HG03159 (cell line): ENCODE measurements at regions not wholly inside any gene's neighbourhood (a gene's known extent, or its start where the extent isn't known, plus 50 kb on each side); places are given as distances from the start of the nearest gene placed in this dataset.

Experiments used
- ATAC-seq: cut with Tn5 transposase; IDR thresholded peaks from one replicate; pipeline ENCODE4 v1.9.1; 2021; ENCODE audit warnings: mild to moderate bottlenecking, moderate library complexity; ENCODE audit not compliant: unreplicated experiment

DNA sequence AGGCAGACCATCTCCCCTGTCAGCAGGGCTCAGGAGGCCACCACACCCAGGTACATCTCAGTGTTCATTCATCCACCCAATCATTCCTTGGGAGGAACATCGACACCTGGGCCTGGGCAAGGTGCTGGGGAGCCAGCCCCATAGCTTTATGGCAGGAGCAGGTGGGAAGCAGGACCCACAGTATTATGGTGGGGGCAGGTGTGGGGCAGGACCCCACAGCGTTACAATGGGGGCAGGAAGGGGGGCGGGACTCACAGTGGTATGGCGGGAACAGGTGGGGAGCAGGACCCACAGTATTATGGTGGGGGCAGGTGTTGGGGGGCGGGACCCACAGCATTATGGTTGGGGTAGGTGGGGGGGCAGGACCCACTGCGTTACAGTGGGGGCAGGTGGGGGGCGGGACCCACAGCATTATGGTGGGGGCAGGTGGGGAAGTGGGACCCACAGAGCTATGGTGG is 128.9 kb upstream of the HS6ST1 start:
- ATAC-seq, result no peak

DNA sequence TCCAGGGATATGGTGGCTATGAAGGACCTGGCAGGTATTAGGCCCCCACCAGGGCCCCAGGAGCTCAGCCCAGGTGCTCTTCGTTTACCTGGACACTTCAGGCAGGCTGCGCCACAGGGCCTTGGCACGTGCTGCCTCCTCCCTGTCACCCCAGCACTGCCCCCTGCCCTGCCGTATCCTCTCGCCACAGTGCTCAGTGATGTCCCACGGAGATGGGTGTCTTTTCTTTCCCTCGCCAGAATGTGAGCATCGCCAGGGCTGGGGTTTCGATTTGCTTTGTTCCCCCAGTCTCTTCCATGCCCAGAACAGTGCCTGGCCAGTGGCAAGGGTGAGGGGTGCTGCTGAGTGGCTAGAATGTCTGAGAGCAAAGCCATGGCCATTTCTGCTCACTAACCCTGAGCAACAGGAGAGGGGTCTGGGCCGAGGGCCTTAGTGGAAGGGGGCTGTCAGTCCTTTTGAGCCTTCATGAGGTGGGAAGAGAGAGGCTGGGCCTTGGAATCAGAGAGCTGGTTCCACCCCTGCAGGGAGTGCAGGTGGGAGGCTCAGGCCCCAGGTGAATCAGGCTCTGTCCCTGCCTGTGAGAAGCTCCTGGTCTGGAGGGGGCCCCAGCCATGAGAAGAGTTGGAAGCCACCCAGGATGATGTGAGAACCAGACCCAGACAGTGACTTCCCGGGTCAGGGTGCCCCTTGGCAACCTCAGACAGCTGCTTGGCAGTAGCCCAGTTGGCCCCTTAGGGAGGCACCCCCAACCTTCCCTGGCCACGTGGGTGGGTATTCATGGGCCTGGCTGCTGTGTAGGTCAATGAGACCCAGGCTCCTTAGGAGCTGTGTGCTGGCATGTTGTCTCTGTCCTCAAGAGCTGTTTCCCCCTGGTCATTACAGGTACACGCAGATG is 129.9 kb upstream of the HS6ST1 start:
- no peak for ATAC-seq

DNA sequence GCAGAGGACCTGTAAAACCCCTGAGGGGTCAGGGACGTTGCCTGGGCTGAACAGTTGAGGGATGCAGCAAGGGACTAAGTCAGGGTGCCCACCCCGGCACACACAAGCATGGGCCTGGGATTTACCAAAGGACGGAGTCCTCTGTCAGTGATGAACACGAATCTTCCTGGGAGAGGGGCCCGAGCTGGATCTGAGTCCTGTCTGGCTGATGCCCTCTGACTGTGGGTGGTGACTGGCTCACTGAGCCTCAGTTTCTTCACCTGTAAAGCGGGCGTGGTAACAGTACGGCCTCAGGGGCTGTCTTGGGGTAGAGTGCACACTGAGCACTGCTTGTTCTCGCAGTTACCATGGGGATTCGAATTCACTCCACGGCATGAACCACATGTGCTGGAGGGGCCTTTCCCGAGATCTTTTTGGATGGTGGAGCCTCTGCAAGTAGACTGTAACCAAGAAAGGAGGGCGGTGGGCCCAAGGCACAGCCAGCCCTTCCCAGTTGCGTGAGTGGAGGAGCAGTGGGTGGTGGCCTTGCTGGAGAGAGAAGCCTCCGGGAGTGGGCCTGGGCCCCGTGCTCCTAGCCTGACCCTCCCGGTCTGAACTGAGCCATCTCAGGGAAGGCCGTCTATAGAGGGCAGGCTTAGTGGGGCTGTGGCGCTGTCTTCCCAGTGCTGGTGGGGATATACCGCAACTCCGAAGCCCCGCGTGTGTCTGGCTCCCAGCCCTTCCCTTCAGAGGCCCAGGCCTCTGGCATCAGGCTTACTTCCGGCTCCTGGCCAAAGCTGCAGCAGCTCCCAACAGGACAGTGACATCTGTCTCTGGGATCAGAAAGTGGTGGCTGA is 130.8 kb upstream of the HS6ST1 start:
- no peak for ATAC-seq

DNA sequence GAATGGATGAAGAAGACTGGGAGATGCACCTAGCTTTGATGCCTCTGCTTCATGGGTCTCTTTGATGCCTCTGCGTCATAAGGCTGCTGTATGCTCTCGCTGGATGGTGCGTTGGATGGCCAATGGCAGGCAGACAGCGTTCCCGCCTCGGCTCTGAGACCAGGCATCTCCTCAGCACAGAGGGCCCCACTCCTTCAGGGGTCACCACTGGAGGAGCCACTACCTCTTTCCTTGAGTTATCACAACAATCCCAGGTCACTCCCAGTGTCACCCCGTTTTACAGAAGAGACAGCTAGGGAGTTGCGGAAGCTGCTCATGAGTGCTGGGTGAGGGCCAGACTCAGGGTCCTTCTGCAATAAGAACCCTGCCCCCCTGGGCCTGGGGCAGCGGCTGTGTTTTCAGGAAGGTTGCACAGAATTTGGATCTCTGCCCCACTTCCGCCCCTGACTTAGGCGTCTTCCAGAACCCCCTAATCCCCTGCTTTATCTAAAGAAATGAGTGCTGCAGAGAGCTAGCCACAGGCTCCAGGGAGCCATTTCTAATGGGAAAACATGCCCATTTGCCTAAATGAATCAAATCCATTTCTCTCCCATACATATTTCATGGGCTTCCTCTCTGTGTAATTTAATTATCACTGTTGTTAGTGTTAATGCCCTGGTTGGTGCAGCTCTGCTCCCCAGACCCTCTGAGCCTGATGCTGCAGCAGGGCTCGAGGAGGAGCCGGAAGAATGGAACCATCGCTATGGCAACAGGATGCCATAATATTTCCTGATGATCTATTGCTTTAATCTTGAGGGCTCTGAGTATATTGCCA is 131.8 kb upstream of the HS6ST1 start:
- no peak for ATAC-seq

DNA sequence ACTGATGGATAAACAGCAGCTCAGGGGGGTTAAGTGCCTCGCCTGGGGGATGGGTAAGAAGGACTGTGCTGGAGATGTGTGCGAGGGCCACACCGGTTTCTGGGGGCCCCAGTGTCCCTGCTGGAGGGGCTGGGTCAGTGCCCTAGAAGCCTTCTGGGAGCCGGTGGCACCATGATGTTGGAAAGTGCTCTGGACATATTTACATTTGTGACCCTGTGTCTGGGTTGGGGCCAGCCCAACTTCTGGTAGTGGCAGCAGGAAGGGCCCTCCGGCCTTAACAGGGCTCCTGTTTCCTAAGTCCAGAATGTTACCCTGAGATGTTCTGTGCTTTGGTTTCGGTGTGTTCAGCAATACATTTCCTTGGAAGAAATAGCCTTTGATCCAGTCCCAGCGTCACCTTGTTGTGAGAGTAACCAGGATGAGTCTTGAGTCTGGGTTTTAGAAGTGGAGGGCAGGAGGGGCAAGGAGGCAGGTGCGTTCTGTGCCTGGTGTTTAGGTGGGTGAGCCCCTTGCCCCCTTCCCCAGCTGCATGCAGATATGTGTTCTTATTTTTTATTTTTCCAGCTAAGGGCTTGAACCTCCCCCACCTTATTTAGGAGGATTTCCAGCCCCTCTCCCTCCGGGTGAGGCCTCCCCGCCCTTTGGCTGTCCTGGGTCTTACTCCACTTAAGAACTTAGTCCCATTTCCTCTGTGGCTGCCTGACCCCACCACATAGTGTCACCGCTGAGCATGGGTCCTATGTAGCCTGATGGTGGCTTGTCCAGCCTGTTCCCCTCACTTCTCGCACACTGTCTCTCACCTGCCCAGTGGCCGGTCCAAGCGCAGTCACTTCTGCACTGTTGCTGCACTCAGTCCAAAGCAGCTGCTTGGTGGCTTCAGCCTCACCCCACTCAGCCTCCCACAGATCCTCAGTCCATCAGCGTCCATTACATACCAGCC is 132.7 kb upstream of the HS6ST1 start:
- ATAC-seq, result no peak

DNA sequence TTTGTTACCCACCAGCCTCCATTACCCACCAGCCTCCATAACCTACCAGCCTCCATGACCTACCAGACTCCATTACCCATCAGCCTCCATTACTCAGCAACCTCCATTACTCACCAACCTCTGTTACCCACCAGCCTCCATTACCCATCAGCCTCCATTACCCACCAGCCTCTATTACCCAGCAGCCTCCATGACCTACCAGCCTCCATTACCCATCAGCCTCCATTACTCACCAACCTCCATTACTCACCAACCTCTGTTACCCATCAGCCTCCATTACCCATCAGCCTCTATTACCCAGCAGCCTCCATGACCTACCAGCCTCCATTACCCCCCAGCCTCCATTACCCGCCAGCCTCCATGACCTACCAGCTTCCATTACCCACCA is 133.3 kb upstream of the HS6ST1 start:
- no peak for ATAC-seq

DNA sequence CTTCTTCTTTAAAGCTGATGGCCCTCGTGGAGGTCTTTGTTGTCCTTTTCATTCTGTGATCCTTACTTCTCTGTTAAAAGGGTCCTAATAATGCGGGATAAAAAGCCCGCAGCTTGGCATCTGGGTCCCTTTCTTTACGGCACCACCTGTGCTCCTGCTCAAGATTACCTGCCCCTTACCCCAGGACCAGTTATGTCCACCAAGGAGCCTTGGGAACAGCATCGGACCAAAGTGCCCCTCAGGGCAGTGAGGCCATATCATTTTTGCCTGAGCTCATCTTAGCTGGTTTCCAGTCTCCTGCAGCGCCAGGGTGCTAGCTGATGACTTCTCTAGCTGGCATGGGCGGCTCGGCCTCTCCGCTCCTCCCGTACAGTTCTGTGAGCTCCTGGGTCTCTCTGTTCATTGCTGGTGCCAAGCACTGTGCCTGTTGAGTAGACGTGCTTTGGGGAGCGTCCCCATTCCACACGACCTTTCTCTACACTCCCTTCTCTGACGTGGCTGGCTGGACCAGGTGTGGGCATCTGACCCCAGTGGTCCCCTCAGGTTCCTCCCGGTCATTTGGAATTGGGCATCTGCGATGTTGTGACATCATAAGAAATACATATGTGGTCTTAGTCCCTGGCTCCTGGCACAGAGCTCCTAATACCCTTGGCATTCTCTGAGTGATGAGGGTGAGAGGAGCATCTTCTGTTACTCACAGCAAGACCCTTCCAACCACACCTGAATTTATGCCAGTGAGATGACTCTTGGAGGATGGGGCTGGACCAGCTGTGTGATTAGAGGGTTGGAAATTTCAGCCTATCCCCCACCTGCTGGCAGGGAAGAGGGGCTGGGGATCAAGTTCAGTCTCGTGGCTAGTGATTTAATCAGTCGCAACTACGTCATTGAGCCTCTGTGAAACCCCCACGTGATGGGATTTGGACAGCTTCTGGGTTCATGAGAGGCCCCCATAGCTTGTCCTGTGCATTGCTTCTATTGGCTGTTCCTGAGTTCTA is 134.2 kb upstream of the HS6ST1 start:
- no peak for ATAC-seq

DNA sequence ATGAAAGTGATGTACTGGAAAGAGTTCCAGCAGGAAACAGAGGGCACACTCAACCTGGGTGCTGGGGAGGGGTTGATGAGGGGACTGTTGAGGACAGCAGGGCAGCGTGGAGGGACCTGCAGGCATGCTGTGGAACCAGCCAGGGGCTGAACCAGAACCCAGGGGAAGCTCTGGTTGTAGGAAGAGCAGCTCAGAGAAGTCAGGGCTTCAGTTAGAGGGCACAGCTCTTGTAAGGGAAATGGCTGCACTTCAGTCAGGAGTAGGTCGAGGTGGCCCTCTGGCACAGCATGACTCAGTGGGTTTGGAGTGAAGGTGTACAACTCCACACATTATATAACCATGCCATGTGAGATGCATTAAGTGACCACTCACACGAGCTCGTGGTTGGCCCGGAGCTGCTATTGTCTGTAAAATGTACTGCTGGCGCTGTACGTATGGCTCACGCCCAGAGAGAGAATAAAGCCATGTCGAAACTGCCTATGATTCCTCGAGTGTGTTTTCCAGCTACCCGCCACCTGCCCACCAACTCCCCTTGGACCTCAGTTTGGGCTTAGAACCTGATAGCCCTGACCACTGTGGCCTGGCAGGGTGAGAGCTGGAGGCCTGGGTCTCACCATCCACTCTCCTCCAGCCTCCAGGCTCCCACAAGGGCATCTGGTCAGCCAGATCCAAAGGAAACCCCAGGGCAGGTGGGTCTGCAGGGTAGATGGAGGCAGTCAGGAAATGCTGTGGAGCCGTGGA is 136.5 kb upstream of the HS6ST1 start:
- no peak for ATAC-seq

DNA sequence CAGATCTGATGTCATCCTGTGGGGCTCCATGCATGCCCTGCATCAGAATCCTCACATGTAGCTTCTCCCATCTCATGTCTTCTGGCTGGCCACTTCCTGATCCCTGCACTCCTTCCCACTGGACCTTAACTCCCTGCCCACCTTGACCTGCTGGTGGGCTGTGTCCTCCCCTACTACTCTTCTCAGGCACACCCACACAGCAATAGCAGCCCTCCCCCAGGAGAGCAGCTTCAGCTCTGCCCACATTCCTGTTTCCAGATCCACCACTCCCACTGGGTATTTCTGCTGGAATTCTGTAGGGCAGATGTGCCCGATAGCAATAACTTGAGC is 137.0 kb upstream of the HS6ST1 start:
- no peak for ATAC-seq

DNA sequence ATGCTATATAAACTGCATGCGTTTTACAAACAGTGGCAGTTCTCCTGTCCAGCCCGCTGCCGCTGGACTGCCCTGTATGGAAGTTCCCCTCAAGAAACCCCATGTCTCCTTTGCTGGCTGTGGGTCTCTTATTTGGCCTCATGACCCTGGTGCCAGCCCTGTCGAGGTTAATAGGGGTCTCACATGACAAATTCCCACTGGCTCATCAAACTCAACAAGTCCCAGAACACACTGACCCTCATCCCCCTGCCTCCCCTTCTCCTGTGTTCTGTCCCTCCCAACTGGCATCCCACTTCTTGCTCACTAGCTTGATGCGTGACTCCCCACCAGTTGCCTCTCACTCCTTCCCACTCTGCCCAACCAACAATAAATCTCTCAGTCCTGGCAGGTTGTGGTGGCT is 137.6 kb upstream of the HS6ST1 start:
- no peak for ATAC-seq

DNA sequence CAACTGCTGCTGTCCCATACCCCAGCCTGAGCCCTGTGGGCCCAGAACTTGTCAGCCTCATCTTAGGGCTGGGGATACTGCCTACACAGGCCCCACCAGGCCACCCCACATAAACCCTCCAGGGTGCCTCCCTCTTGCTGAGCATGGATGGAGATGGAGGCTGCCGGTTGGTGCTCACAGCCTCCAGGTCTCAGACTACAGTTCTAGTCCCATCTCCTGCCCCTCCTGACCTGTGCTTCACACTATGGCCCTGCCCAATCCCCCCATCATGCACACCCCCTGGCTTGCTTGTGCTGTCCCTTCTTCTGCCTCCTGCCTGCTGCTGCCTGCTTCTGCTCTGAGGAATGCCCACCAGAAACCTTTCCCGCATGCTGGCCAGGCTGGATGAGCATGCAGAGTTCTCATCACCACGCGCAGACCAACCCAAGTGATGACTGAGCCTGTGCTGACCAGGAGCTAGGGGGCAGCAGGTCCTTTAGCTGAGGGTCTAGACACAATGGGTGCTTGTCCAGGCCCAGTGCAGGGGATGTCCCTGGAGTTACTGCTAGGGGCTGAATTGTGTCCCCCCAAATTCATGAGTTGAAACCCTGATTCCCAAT is 138.4 kb upstream of the HS6ST1 start:
- no peak for ATAC-seq

DNA sequence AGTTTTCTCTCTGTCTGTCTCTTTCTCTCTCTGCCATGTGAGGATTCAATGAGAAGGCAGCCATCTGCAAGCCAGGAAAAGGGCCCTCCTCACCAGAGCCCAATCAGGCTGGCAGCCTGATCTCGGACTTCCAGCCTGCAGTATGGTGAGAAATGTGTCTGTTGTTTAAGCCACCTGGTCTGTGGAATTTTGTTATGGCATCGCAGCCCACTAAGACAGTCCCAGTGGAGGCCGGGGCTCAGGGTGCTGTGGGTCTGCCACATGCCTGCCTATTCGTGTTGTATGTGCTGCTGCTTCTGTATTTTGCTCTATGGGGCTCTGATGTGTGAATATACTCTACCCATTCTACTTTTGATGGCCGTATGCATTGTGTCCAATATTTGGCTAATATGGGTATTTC is 139.0 kb upstream of the HS6ST1 start:
- no peak for ATAC-seq

DNA sequence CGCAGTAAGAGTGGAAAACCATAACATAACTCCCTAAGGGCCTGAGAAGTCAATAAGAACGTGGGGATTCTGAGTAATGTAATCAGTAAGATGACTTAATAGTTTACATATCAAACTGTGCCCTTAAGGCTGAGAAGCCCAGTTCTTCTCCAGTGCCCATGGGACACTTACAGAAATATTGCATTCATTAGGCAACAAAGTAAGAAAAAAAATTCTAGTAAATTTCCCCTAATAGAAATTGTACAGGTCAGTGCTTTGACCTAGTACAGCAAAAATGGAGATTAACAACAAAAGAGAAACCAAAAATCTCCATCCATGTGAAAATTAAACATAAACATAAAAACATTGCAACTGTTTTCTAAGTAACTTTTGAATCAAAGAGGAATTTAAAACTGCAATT is 139.8 kb upstream of the HS6ST1 start:
- ATAC-seq, result no peak

DNA sequence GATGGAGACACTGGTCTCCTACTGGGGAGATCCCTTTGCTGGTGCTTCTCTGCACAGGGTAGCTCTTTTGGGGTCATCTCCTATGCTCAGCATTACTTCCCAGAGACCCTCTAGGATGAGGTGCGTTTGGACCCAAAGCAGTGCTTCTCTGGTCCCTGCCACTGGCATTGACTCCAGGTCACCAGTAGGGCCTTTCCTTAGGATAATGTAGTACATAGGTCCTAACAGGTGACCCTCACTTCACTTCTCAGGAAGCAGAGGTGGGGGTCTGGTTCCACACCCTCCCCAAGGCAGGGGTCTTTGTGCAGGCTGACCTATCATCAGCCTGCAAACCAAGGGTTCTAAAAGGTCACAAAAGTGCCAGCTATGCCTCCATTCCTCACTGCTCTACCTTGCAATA is 145.8 kb upstream of the HS6ST1 start:
- ATAC-seq, result no peak

DNA sequence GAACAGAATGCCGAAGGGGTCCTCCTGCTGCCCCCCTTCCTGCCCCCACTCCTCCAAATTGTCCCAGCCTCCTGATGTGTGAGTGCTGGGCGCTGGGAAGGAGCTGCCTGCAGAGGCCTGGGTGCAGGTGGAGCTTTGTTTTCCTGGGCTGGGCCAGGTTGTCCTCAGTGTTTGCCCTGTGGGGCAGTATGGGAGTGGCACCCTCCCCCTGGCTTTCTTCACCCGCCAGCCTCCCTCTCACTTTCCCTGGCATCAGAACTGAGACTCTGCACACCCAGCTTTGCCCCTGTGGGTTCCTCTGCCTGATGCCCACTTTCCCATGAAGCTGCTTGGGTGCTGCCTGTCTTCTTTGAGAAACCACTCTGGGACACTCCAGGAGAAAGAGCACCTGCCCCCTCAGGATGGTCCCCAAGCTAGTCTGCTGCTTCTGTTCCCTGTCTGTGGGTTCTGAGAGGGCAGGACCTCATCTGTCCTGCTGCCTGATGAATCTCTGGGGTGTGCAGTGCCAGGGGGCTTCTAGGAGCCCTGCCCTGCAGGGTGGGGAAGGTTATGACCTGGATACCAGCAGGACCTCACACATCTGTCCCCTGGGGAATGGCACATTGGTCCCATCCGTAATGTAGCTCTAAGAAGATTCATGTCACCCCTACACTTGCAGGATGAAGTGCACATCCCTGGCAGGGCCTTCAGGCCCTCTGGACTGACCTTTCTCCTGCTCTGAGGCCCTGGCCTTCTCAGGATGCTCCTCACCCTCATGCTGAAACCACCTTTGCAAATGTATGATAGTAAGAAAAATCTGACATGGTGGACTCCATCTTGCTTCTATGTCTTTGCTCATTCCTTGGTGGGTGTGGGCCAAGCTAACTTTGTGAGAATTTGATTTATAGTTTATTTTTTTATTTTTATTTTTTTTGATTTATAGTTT is 146.8 kb upstream of the HS6ST1 start:
- no peak for ATAC-seq

DNA sequence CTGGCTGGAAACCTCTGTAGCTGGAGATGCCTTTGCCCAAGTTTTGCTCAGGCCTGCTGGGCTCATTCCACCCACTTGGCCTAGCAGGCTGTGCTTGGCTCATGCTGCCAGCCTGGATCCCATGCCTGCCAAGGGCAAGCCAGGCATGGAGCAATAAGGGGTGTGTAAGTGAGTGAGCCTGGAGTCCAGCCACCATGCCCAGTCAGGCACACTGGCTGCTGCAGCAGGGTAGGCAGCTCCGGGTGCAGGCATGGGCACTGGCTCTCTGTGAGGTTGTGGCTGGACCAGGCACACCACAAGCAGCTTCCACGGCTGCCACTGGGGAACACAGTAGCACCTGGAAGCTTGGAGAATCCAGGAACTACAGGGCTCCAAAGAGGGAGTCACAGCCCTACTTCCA is 147.7 kb upstream of the HS6ST1 start:
- ATAC-seq, result no peak

DNA sequence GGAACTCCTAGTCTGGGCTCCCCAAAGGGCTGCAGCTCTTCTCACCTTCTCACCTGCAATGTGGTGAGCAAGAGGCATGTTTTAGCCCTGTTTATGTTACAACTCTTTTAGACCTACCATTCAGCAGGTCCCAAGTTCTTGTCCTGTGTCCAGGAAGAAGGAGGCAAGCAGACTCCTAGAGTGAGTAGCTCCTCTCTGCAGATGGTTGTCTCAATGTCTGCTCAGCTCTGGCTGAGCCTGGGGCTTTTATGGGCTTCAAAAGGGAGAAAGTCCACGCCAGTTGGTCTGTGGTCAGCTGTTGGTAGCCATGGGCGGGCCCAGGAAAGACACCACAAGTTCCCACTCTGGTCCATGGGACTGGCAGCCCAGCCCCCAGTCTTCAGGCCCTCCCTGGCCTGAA is 148.1 kb upstream of the HS6ST1 start:
- ATAC-seq, result no peak
